HG02798 (cell line): ENCODE measurements at regions not wholly inside any gene's neighbourhood (a gene's known extent, or its start where the extent isn't known, plus 50 kb on each side); places are given as distances from the start of the nearest gene placed in this dataset.
"Not testable (repeated sequence)": the region's sequence is repeated elsewhere in the genome, so short reads cannot be mapped to it uniquely, and the experiment has no call there.

Experiments used
- ATAC-seq: cut with Tn5 transposase; IDR thresholded peaks from one replicate; pipeline ENCODE4 v1.9.1; 2021; ENCODE audit warnings: mild to moderate bottlenecking; ENCODE audit not compliant: unreplicated experiment, poor library complexity

- ATAC-seq, result no peak
Measured at GRCh38 chr1:157197906-157198435, 59.8 kb upstream of the ETV3 start.

GRCh38 chr1:157196670-157197456 is 58.7 kb upstream of the ETV3 start:
- ATAC-seq, result not testable (repeated sequence)

- no peak for ATAC-seq
Measured at GRCh38 chr1:157196245-157196543, 58.0 kb upstream of the ETV3 start.

- no peak for ATAC-seq
Measured at GRCh38 chr1:157195521-157196244, 57.5 kb upstream of the ETV3 start.

GRCh38 chr1:157194731-157195520 is 56.7 kb upstream of the ETV3 start:
- ATAC-seq, result no peak

- ATAC-seq, result peak; percentile 41
Measured at GRCh38 chr1:157193702-157194391, 55.7 kb upstream of the ETV3 start.

GRCh38 chr1:157193219-157193618 is 55.0 kb upstream of the ETV3 start:
- no peak for ATAC-seq

- no peak for ATAC-seq
Measured at GRCh38 chr1:157189986-157190982, 52.1 kb upstream of the ETV3 start.

GRCh38 chr1:157189096-157189495 is 50.9 kb upstream of the ETV3 start:
- no peak for ATAC-seq
